Medulla oblongata (tissue), 1 donor: ENCODE measurements at regions not wholly inside any gene's neighbourhood (a gene's known extent, or its start where the extent isn't known, plus 50 kb on each side); places are given as distances from the start of the nearest gene placed in this dataset.
A peak's percentile ranks its signal among the peaks of the same experiment; 100 is the strongest.
"Not testable (repeated sequence)": the region's sequence is repeated elsewhere in the genome, so short reads cannot be mapped to it uniquely, and the experiment has no call there.

Experiments
- DNase-seq: peaks from one replicate; pipeline ENCODE4 v3.0.0-alpha.2; 2015; ENCODE audit errors: extremely low spot score

DNA sequence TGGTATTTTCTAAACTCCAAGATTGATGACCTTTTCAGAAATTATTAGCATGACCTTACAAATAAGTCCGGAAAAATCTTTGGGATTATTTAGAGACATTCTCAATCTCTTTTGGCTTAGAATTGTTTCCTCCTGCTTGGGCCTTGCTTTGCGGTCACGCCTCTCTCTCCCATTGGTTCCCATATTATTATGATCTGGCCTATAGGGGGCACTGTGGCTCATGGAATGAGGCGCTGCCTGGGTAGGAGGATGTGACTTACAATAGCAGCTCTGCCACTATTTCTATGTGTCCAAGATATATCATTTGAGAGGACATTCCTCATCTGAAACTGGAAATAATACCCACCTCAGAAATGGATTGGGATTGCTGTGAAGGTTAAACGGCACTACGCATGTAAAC, 464.9 kb downstream of the MFSD1 start:
- peak; percentile 77 for DNase-seq

DNA sequence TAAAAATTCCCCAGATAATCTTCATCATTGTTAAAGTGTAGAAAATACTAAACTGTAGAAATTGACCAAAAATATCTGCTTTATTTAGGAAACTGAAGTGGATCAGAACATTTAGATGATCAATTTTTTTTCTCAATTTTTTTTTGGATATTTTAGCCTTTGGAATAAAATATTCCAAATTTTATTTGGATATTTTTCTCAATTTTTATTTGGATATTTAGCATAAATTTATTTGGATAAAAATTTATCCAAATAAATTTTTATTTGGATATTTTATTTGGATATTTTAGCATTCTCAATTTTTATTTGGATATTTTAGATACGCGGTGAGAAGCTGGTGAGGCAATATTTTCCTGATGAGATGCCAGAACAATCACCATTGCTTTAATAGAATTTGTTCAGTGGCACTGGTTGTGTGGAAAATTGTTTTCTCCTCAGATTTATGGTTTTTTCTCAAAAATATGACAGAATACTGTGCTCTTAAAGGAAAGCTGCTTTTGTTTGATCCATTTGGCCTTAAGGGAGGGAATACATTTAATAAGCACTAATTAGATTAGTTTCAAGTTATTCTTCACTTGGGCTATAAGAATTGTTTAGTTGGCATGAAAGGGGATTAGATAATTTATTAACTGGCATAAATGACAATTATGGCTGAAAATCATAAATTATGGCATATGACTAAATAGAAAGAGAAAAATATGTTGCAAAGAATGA, 470.1 kb downstream of the MFSD1 start:
- DNase-seq = no peak

DNA sequence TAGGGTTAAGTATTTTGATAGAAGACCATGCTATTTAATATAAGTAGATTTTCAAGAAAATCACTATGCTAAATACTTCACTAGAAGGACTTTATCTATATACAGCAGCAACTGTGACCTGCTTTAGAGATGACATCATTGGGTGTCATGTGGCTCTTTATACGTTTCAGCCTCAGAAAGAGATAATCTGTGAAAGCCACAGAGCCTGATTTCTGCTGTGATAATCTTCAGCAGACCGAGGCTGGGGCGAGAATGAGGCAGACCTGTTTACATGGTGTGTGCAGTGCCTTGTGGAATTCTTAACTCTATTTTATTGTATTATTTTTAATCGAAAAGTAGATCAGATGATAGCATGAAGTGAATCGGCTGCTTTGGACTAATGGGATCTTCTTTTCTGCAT, 471.2 kb downstream of the MFSD1 start:
- no peak for DNase-seq

DNA sequence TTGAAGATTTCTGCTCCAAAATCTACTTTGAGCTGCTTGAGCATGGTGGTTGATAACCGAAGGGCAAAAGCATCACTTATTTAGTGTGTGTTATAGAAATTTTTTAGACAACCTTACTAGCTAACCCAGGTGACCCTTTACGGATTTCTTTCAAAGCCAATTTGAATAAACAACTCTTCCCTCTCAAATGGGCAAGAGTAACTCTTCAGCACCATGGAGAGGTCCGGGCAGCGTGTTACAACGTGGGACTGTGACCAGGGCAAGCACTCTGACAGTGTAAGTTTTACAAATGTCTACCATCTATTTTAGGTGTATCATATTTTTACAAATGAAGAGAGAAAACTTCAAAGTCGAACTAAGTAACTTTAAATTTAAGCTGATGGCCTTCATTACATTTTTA, 471.8 kb downstream of the MFSD1 start:
- peak; percentile 14 for DNase-seq

DNA sequence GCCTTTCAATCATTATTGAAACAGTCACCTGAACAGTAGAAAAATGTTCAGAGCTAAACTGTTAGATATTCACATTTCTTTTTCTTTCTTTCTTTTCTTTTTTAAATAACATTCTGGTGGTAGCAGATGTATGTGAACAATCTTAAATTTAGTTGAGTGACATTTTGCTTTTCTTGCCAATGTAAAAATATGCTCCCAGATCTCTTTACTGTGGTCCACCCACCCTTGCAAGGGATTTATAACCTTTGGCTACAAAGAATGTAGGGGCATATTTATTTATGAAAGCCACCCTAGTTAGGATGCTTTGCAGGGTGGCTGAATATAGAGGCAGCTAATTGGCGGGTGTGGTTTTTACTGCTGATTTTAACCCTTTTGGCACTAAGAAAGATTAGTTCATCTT, 473.9 kb downstream of the MFSD1 start:
- no peak for DNase-seq

DNA sequence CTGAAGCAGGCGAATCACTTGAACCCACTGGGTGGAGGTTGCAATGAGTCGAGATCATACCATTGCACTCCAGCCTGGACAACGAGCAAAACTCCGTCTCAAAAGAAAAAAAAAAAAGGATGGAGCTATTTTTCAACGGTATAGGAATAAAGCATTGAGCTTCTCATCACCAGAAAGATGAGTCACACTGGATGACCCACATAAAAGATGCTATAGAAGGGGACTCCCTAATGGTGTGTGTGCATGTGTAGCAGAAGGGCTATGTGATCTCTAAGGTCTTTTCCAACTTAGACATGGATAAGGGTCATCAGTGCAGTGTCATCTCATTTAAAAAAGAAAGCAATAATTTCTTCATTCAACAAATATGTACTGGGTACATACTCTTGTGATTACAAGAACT, 476.0 kb downstream of the MFSD1 start:
- DNase-seq = no peak

DNA sequence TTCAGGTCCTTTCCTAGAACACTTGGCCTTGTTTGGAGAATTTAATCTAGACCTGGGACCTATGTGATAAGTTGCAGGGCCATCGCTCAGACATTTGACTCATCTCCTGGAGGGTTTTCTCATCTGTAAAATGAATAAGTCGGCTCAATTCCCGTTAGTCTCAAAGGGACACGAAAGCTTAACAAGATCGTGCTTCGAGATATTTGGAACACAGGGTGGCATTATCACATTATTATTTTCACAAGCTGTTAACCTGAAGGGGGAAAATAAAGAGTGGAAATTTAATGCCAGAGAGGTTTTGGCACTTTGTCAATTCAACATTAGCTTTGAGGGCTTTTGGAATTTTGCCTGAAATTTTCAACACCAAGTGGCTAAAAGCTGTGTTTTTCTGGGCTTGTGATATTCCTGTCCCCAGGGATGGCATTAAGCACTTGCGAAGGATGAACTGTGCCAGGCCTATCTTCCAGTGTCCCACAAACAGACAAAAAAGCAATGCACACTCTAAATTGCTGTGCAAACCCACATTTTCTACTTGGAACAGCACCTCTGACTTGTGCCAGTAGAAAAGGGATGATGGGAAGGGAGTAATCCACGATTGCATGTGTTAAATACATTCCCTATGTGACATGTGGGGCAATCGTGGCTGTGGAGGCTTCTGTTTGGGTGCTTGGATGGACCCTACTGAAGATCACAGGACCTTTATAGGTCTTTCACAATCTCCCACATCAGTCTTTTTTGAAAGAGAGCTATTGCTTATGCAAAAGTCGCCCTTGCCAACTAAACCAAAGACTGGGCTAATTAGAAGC, 478.7 kb downstream of the MFSD1 start:
- DNase-seq = peak; percentile 11

DNA sequence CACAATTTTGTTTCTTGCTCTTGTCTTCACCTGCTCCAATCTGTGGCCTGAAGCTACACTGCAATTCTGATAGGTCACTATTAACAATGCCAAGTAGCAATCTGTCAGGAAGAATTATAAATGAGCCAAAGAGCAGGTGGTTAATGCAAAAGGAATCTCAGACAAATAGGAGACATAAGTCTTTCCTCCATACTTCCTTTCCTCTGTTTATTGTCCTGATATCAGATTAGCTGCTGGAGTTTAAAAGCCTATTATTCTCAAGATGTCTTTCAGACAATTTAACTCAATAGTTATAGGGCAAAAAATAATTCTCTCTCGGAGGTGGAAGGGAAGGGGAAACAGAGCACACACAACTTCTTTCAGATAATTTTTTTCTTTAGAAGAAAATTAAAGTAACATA, 491.6 kb downstream of the MFSD1 start:
- DNase-seq = no peak

DNA sequence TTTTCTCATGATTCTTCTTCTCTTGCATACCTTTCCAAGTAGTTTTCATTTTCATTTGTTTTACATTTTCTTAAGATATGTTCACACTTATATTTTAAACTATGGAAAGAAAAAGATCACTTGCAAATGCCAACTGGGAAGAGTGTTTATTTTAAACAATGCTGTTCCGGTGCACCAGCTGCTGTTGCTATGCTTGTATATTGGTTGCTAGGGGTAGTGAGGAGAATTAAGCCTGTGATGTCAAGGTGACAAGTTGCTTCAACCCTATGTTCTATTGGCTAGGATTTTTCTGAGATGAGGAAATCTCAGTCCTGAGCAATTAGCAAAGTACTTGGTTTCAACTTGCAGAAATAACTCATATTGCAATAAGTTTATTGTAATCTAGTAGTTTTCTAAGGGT, 500.1 kb downstream of the MFSD1 start:
- no peak for DNase-seq

DNA sequence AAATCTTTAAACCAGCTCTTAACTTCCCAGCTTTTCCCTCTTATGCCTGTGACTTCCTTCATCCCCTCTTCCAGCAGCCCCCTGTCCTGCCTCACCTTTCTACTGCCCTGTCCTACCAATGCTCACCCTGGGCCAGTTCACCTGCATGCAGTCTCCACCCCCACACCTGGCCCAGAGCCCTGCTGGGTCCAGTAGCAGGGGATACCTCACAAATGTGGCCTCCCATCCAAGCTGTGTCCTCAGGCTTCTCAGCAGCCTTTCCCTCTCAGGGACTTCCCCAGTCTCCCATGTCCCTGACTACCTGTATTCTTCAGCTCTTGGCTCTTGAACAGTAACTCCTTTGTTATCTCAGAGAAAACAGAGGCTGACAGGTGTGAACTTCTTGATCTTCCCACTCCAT, 503.2 kb downstream of the MFSD1 start:
- DNase-seq = no peak

DNA sequence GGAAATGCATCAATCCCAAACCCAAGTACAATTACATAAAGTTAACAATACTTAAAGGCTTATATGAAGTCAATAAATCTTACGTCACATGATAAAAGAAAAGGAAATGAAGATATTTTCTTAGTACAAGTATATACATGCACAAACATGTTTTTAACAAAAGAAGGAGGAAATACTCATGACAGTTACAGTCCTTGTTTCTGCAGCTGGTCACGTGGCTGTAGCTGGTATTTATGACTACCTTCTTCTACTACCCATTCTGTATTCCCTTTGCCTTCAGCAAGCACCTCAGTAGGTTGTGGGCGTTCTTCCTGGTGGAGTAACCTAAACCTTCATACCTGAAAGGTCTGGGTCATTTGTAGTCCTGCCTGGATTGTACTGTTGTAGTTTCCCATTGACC, 514.9 kb downstream of the MFSD1 start:
- not testable (repeated sequence) for DNase-seq

DNA sequence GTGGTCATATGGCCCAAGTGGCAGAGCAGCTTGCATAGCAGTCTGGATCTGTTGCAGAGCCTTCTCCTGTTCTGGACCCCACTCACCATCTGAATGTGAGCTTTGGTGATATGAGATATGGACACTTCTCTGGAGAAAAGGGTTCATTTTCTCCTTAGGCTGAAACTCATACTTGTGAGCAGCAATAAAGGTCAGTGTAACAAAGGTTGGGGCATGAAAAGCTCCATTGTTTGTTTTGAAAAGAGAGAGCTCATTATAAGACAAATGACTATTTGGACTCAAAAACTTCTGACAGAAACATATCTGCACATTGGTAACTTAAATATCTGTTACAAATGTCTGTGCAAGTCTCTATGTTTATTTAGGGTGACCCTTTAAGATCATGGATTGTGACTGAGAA, 517.3 kb downstream of the MFSD1 start:
- peak; percentile 9 for DNase-seq

DNA sequence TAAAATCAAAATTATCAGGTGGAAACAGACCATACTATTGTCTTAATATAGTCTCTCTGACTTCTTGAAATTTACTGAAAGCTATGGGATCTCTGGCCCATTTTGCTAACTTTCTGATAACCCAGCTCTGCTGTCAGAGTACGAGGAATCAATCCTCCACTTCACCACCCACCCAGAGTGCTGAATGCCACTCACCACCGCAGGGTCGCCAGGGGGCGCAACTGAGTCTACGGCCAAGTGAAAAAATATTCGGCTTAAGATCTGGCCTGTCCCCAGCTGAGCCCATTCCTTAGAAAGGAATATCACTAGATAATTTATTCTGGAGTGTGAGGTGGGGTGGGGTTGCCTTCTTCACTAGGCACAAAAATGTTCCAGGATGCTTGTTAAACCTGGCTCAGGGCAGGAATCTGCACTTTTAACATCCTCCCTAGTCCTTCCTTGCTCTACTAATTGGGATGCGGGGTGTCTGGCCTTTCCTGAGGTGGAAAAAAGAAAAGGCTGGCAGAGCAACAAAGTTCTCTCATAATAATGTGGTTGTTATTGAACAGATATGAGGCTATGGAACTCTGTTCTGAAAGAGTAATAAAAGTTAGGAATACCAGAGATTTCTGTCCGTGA, 520.6 kb downstream of the MFSD1 start:
- DNase-seq = peak; percentile 13

DNA sequence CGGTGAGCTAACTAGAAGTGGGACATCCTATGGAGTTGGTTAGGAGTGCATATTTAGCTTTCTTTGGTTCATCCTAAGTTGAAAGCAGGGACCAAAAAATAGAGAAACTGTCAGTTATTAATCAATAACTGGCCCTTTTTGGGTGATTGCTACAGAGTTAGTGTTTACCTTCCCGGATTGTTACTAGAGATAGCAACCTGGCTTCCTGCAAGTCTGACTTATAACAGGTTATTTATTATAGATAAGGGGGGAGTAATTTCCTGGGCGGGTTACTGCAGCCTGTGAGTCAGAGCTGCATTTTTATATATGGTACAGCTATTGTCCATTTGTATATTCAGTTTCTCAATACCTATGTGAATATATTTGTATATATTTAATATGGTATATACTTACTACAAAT, 522.0 kb downstream of the MFSD1 start:
- DNase-seq = no peak

DNA sequence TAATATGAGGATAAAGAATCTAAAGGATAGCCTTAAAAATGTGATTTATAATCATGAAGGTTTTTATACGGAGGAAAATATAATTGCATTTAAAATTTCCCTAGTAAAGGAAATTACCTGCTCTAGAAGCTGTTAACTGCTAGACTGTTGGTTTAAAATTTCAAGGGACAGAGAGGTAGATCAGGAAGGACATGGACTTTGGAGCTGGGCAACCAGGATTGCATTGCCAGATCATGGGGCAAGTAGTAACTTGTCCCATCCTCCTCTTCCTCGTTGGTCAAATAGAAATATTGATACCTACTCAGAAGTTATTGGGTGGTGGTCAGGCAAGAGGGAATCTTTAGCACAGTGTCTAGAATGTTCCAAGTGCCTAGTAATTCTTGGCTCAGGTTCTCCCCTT, 525.1 kb downstream of the MFSD1 start:
- no peak for DNase-seq

DNA sequence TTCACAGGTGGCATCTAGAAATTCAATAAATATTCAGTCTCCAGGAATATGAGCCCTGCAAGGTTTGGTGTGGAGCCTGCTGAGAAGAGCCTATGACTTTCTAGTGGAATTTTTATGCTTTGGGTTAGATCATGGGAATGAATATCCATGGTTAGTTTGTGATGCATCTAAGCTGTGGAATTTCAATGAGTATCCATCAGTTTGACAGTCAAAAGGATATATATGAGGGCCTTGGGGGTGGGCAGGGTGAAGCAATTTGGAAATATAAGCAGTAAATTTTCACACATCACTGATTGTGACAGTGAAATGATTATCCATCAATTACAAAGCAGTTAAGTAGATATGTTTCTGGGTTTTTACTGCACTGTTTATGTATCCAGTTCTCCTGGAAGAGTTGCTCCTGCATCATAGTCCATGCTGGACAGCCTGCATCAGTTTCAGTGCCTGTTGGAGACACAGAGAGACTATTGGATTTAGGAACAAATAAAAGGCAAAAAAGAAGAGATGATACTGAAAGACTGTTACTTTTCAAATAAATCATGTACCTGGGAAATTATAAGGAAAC, 530.8 kb downstream of the MFSD1 start:
- no peak for DNase-seq

DNA sequence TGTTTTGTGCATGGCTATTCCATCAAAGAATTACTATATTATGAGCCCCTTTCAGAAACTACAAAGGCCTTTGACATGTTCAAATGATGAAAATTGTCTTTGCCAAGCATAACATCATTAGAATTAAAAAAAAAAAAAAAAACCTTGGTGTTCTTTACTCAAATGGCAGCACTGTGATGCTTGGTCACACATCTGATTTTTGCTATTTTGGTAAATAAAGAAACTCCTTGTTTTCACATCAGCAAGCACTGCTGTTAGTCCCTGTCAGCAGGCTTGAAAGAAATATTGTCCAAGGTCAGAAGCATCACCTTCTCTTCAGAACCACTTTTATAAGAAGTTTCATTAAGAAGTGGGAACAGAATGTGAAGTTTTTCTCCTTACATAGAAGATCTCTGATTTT, 537.3 kb downstream of the MFSD1 start:
- DNase-seq = peak; percentile 28

DNA sequence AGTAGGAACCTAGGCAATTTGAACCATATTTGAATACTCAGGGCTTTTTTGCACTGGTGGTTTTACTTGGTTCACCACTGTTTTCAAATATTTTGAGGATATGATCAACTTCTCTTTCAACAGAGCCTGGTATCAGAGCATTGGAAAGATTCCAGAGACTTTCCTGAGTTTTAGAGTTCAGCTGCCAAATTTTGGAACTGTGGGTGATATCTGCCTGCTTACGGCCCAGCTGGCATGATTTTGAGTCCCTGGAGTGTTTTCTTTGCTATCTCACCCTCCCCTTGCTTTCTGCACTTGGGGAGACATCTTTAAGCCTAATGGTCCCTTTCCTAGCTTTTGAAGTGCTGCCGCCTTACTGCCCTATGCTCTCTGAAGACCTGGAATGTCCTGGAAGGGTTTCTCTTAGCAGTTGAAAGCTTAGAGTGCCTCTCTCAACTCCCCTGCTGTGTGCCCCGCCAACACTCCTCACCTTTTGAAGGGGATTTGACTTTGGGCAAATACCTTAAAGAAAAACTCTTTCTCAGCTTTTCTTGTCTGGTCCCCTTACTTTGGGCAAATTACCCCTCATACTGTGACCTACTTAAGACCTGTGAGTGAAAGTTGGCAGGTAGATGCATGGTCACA, 539.1 kb downstream of the MFSD1 start:
- DNase-seq = no peak

DNA sequence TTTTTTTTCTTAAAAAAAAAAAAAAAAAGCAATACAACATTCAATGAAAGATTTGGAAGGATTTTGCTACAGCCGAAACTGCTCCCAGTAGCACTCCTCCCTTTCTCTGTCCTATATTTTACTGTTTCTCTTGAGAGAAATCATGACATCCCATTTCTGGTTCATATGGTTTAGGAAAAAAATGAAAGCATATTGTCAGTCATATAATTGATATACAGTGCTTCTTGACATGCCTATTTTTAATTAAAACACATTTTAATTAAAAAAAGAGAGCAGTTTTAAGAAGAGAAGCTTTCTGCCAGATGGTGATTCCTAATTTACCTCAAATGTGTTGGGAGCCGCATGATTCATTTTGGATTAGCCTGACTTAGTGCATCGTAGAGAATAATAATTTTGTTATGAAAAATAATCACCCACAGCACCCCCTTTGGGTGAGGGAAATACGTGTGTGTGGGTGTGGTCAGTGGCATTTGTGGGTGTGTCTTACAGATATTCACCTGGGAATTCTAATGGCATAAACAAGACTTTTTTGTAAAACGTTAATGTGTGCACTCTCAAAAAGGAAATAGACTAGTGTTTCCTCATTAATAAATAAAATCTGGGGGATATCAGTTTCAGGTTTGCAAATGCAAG, 544.5 kb downstream of the MFSD1 start:
- no peak for DNase-seq

DNA sequence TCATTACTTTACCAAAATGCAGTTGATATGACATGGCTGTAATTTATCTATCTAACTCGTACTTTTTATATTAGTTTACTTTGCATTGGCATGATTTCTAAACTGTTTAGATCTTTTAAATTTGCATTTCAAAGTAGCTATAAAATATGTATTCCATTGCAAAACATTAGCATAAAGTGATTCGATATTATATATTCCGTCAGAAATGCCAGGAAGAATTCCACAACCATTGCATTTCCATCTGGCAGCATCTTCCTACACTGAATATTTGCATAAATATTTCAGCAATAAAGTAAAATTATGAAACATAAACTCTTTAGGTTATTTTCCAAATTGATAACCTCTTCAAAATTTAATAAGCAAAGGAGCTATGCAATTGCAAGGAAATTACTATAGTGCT, 546.6 kb downstream of the MFSD1 start:
- DNase-seq = no peak

DNA sequence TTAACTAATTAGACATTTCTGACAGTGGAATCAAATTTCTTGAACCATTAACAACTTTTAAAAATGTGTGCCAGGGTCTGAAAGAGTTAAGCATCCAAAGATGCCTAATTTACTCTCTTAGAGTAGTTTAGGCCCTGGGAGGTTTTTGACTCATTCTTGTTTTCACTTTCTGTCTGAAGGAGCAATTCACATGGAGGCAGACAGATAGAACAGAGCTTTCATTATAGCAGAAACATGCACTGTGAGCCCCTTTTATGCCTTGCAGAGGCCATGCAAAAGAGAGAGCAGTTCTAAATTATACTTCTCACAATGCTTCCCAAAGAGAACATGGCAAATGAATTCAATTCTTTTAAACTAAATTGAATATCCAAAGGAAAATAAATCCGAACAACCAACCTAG, 554.8 kb downstream of the MFSD1 start:
- peak; percentile 85 for DNase-seq

DNA sequence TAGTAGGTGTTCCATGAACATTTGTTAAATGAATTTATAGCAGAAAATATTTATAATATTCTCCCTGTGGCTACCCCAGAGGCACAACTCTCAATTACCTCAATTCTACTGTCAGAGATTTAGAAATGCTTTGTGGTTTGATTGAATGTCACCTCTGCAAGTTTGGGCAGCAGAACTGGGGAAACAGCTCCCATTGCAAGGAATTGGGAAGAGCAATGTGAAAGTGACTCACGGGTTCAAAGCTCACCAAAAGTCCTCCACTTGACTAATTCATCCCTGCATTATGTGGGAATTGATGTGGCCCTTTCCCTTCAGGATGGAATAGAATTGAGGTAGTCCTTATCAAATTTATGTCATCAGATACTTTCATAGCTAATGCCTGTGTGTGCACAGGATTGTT, 562.7 kb downstream of the MFSD1 start:
- no peak for DNase-seq
